Naive thymus-derived CD4-positive, alpha-beta T cell (primary cell): ENCODE measurements at regions not wholly inside any gene's neighbourhood (a gene's known extent, or its start where the extent isn't known, plus 50 kb on each side); places are given as distances from the start of the nearest gene placed in this dataset.
"Not testable (repeated sequence)": the region's sequence is repeated elsewhere in the genome, so short reads cannot be mapped to it uniquely, and the experiment has no call there.

Experiments
- ATAC-seq: fragments of 150-1000 bp; cut with Tn5 transposase; 2 replicates; pipeline ENCODE4 v1.10.0; 2021; ENCODE audit warnings: mild to moderate bottlenecking, moderate library complexity
- CTCF ChIA-PET: fragments of 350-600 bp; sonication (Branson Sonifier 250); formaldehyde crosslinking; loops from one replicate; lab custom pipeline; 2021; ENCODE audit warnings: antibody characterized with exemption; lab: Charles Lee
- POLR2A ChIA-PET: fragments of 350-600 bp; sonication (Branson Sonifier 250); formaldehyde crosslinking; loops from one replicate; lab custom pipeline; 2021; ENCODE audit warnings: antibody characterized with exemption, inconsistent platforms; lab: Charles Lee
- DNase-seq, 9 donors: peaks; one replicate each; pipeline versions ENCODE4 v3.0.0 to v3.0.0-alpha.2; 2020 to 2022; ENCODE audit warnings: mixed read lengths in 1 of 9
- H3K27ac ChIP-seq: one replicate; pipeline ENCODE4 v1.7.0; 2013; ENCODE audit warnings: mild to moderate bottlenecking, low read depth, low read length, moderate library complexity
- H3K27me3 ChIP-seq, 2 donors: one replicate each; pipeline ENCODE4 v1.7.0; 2013; ENCODE audit warnings: low read length in 2 of 2, mild to moderate bottlenecking in 2 of 2, moderate library complexity in 2 of 2; ENCODE audit not compliant: control insufficient read depth in 2 of 2, insufficient read depth in 2 of 2
- H3K36me3 ChIP-seq, 3 experiments: 1 replicate in 2 of 3; 2 replicates in 1 of 3; pipeline ENCODE4 v1.7.0; 2013; ENCODE audit warnings: low read length in 3 of 3, mild to moderate bottlenecking in 3 of 3, moderate library complexity in 1 of 3; ENCODE audit not compliant: insufficient read depth in 3 of 3, control insufficient read depth in 2 of 3
- H3K4me1 ChIP-seq, 2 donors: one replicate each; pipeline ENCODE4 v1.7.0; 2013; ENCODE audit warnings: low read length in 2 of 2, mild to moderate bottlenecking in 2 of 2, moderate library complexity in 1 of 2; ENCODE audit not compliant: control insufficient read depth in 2 of 2, insufficient read depth in 2 of 2
- H3K4me3 ChIP-seq: 2 replicates; pipeline ENCODE4 v1.7.0; 2013; ENCODE audit warnings: mild to moderate bottlenecking, low read length
- H3K9me3 ChIP-seq, 3 experiments: 1 replicate in 2 of 3; 2 replicates in 1 of 3; pipeline ENCODE4 v1.7.0; 2013; ENCODE audit warnings: low read length in 3 of 3; ENCODE audit not compliant: control insufficient read depth in 2 of 3
- H3K27ac Mint-ChIP-seq, 9 donors: one replicate each; pipeline ENCODE4 v1.8.0; 2020 to 2022; ENCODE audit warnings: mixed read lengths in 9 of 9, mild to moderate bottlenecking in 8 of 9, moderate library complexity in 5 of 9, inconsistent platforms in 2 of 9
- H3K27me3 Mint-ChIP-seq, 5 donors: one replicate each; pipeline ENCODE4 v1.8.0; 2021 to 2022; ENCODE audit warnings: mixed read lengths in 5 of 5, mild to moderate bottlenecking in 1 of 5
- H3K36me3 Mint-ChIP-seq, 5 donors: one replicate each; pipeline ENCODE4 v1.8.0; 2020 to 2022; ENCODE audit warnings: mixed read lengths in 5 of 5, mild to moderate bottlenecking in 3 of 5, inconsistent platforms in 1 of 5
- H3K4me1 Mint-ChIP-seq, 7 donors: one replicate each; pipeline ENCODE4 v1.8.0; 2020 to 2022; ENCODE audit warnings: mixed read lengths in 7 of 7, mild to moderate bottlenecking in 3 of 7, inconsistent platforms in 1 of 7
- H3K4me3 Mint-ChIP-seq, 10 donors: one replicate each; pipeline ENCODE4 v1.8.0; 2020 to 2022; ENCODE audit warnings: mild to moderate bottlenecking in 10 of 10, mixed read lengths in 10 of 10, moderate library complexity in 6 of 10, inconsistent platforms in 2 of 10
- H3K9me3 Mint-ChIP-seq, 11 donors: one replicate each; pipeline ENCODE4 v1.8.0; 2020 to 2022; ENCODE audit warnings: mixed read lengths in 11 of 11, mild to moderate bottlenecking in 4 of 11, inconsistent platforms in 1 of 11, moderate library complexity in 1 of 11
- intact Hi-C, 2 donors: fragments of 100-400 bp; cut with micrococcal nuclease; formaldehyde crosslinking; loops; one replicate each; pipeline ENCODE4 v1.15.1; 2023

DNA sequence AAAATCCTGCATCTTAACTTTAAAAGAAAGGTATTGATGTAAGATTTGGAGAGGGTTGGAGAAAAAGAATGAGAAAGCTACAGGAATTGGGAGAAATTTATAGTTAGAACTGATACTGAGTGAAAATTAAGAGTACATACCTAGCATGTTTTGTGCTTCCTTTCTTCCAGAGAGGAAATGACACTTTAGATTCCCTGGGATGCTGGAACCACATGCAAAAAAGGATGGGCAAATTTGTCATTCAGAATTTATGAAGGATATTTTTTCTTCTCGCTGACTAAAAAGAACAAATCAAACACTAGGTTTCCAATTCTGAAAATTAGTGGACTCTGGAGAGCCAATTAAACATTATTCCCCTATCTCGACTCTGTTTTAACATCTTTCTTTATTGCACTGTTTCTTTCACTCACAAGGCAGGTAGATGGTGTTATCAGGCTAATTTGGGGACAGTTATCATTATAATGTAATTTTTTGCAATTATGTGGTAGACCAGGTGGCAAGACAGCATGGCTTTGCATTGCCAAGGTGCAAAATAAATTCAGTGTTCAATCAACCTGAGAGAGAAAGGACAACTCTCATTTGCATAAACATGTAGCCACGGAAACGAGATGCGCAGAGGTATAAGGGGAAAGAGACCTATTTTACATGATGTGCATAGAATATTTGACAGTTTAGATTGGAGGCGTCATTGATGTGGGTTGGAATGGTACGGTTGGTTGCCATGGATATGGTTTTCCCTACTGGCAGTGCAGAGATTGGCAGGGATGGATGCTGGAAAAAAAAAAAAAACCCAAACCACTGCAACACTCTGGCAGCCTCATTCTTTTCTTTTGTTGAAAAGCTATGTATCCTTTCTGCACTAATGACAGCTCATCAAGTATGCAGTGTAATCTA lies 320.4 kb upstream of the CCNH start:
- no peak overlapping the region for H3K4me3 Mint-ChIP-seq
- no peak for DNase-seq
- no peak overlapping the region for H3K27ac Mint-ChIP-seq
- no peaks in the 10 kb centered on the region for H3K4me1 ChIP-seq
- no peaks in the 10 kb centered on the region for H3K36me3 ChIP-seq
- CTCF ChIA-PET = no interaction called here
- intact Hi-C loops = no loop called here
- peaks cover 0 to 2% (median 0%) of the 10 kb centered on the region in 11 donors for H3K9me3 Mint-ChIP-seq
- ATAC-seq = no peak
- H3K9me3 ChIP-seq = no peaks in the 10 kb centered on the region
- POLR2A ChIA-PET = no interaction called here
- no peak overlapping the region for H3K4me3 ChIP-seq
- no peaks in the 10 kb centered on the region for H3K4me1 Mint-ChIP-seq
- H3K27me3 Mint-ChIP-seq = peaks cover 0 to 11% (median 3%) of the 10 kb centered on the region in 5 donors
- H3K36me3 Mint-ChIP-seq = no peaks in the 10 kb centered on the region
- no peak overlapping the region for H3K27ac ChIP-seq
- no peaks in the 10 kb centered on the region for H3K27me3 ChIP-seq

DNA sequence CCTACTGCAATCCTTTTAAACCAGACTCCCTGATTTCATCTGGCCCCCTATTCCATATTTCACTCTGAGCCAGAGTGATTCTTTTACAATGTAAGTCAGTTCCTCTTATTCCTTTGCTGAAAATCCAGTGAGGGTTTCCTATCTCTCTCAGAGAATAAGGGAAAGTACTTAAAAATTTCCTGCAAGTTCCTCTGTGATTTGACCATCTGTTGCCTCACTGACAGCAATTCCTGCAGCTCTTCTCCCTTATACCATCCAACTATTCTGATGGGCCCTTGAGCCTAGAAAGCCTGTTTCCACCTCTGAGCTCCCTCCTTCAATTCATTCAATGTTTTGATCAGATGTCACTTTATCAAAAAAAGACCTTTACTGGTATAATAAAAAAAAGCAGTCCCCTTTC lies 317.1 kb upstream of the CCNH start:
- Histone ChIP-seq H3K27me3 (no peaks in the 10 kb centered on the region), H3K36me3 (no peaks in the 10 kb centered on the region), H3K4me3 (no peak overlapping the region), H3K27ac (no peak overlapping the region), H3K9me3 (no peaks in the 10 kb centered on the region), H3K4me1 (no peaks in the 10 kb centered on the region)
- H3K4me1 Mint-ChIP-seq = no peaks in the 10 kb centered on the region
- DNase-seq = no peak
- CTCF ChIA-PET = no interaction called here
- POLR2A ChIA-PET = no interaction called here
- intact Hi-C loops = no loop called here
- H3K4me3 Mint-ChIP-seq = no peak overlapping the region
- peaks cover 0 to 2% (median 0%) of the 10 kb centered on the region in 11 donors for H3K9me3 Mint-ChIP-seq
- H3K36me3 Mint-ChIP-seq = no peaks in the 10 kb centered on the region
- H3K27me3 Mint-ChIP-seq = peaks cover 0 to 11% (median 0%) of the 10 kb centered on the region in 5 donors
- ATAC-seq = no peak
- H3K27ac Mint-ChIP-seq = no peak overlapping the region

DNA sequence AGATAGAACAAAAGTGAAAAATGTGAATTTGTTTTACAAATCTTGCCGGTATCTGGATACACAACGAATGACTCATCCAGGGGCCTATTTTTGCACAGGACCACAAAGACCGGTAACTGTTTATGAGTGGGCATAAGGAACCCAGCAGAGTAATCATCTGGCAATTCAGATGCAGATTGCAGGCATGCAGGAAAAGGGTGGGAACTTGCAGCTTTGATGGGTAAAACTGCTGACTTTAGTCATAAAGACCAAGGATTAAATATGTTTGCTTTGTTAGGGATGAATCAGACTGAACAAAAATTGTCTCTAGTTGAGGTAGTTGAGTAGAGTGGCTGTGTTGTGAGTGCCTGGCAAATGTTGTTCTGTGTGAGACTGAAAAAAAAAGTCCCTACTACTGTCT lies 309.6 kb upstream of the CCNH start:
- no peak overlapping the region for H3K27ac Mint-ChIP-seq
- no peaks in the 10 kb centered on the region for H3K4me1 Mint-ChIP-seq
- no peaks in the 10 kb centered on the region for H3K36me3 Mint-ChIP-seq
- ChIA-PET POLR2A (no interaction called here), CTCF (no interaction called here)
- H3K27me3 Mint-ChIP-seq = peaks cover 0 to 5% (median 0%) of the 10 kb centered on the region in 5 donors
- ATAC-seq (no peak), DNase-seq (no peak)
- Histone ChIP-seq H3K36me3 (no peaks in the 10 kb centered on the region), H3K27me3 (no peaks in the 10 kb centered on the region), H3K4me1 (no peaks in the 10 kb centered on the region), H3K4me3 (no peak overlapping the region), H3K27ac (no peak overlapping the region), H3K9me3 (no peaks in the 10 kb centered on the region)
- intact Hi-C loops = no loop called here
- peaks cover 0 to 13% (median 6%) of the 10 kb centered on the region in 11 donors for H3K9me3 Mint-ChIP-seq
- H3K4me3 Mint-ChIP-seq = no peak overlapping the region

DNA sequence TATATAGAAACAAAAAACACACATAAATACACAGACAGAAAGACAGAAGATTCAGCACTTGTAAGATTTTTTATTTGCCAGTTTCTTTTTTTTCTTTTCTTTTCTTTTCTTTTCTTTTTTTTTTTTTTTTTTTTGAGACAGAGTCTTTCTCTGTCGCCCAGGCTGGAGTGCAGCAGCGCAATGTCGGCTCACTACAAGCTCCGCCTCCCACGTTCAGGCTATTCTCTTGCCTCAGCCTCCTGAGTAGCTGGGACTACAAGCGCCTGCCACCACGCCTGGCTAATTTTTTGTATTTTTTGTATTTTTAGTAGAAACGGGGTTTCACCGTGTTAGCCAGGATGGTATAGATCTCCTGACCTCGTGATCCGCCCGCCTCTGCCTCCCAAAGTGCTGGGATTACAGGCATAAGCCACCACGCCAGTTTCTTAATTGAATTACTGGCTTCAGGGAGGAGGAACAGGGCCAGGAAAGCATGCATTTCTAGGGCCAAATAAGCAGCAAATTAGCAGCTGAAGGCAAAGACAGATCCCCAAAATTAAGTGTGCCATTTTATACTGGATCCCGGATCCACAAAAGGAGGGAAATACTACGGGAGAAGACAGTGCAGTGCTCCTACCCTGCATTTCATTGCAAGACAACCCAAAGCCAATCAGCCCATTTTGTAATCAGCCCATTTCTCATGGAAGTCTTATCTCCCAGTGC lies 305.6 kb upstream of the CCNH start:
- H3K4me1 ChIP-seq, H3K27me3 ChIP-seq, DNase-seq, H3K36me3 ChIP-seq, H3K27ac ChIP-seq, H3K36me3 Mint-ChIP-seq, H3K4me3 Mint-ChIP-seq, H3K4me3 ChIP-seq, CTCF ChIA-PET, H3K4me1 Mint-ChIP-seq, ATAC-seq, POLR2A ChIA-PET, H3K27me3 Mint-ChIP-seq, intact Hi-C loops, H3K9me3 ChIP-seq, H3K27ac Mint-ChIP-seq: not testable (repeated sequence)
- peaks cover 0 to 13% (median 7%) of the 10 kb centered on the region in 11 donors for H3K9me3 Mint-ChIP-seq

DNA sequence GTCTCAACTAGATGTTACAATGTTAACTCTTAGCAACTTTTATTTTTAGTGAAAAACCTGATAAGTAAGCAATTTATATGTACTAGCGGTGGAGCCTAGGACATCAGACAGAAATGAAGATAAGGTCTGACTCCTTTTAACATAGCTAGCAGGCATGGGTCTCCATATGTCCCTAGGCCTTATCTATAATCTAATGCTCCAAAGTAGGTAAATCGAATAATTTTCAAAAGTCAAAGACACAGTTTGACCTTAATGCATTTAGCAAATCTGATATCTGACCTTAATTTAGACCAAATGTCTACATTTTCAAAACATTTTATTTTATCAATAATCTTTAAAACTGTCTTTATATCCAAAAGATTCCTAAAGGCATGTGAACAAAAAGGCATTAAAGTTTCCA lies 305.0 kb upstream of the CCNH start:
- Mint-ChIP-seq H3K4me1 (no peaks in the 10 kb centered on the region), H3K27ac (no peak overlapping the region), H3K27me3 (peaks cover 0 to 8% (median 6%) of the 10 kb centered on the region in 5 donors), H3K36me3 (peaks cover 0 to 4% (median 0%) of the 10 kb centered on the region in 5 donors), H3K4me3 (no peak overlapping the region), H3K9me3 (peaks cover 0 to 13% (median 8%) of the 10 kb centered on the region in 11 donors)
- ATAC-seq (no peak), DNase-seq (no peak)
- ChIA-PET CTCF (no interaction called here), POLR2A (no interaction called here)
- Histone ChIP-seq H3K27me3 (no peaks in the 10 kb centered on the region), H3K9me3 (no peaks in the 10 kb centered on the region), H3K4me3 (no peak overlapping the region), H3K27ac (no peak overlapping the region), H3K36me3 (no peaks in the 10 kb centered on the region), H3K4me1 (no peaks in the 10 kb centered on the region)
- intact Hi-C loops = no loop called here

DNA sequence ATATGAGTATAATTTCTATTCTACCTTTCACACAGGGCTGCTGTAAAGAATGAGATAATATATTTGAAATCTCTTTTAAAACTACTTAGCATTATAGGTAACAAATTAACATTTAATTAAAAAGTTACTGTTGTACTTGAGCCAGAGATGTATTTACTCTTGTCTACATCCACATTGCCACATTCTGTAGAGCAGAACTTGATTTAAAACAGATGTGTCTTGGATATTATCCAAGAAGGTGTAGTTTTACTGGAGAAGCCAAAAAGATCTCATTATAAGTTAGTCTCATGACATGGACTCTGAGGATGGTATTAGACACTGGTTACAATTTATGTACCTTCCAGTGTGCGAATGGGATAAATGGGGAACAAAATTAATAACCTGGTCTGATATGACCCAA lies 293.1 kb upstream of the CCNH start:
- no peak overlapping the region for H3K27ac ChIP-seq
- no peaks in the 10 kb centered on the region for H3K36me3 ChIP-seq
- H3K4me1 Mint-ChIP-seq = no peaks in the 10 kb centered on the region
- no peaks in the 10 kb centered on the region for H3K9me3 ChIP-seq
- H3K27me3 Mint-ChIP-seq = peaks cover 0 to 14% (median 0%) of the 10 kb centered on the region in 5 donors
- H3K4me3 ChIP-seq = no peak overlapping the region
- H3K9me3 Mint-ChIP-seq = peaks cover 0 to 13% (median 5%) of the 10 kb centered on the region in 11 donors
- DNase-seq = no peak
- no peak for ATAC-seq
- no peak overlapping the region for H3K4me3 Mint-ChIP-seq
- no peak overlapping the region for H3K27ac Mint-ChIP-seq
- no peaks in the 10 kb centered on the region for H3K4me1 ChIP-seq
- ChIA-PET POLR2A (no interaction called here), CTCF (no interaction called here)
- intact Hi-C loops = no loop called here
- H3K36me3 Mint-ChIP-seq = no peaks in the 10 kb centered on the region
- H3K27me3 ChIP-seq = no peaks in the 10 kb centered on the region
